HCT116 (cell line): ENCODE measurements at regions not wholly inside any gene's neighbourhood (a gene's known extent, or its start where the extent isn't known, plus 50 kb on each side); places are given as distances from the start of the nearest gene placed in this dataset.

Experiments used
- ATAC-seq: fragments of 200-7000 bp; cut with Tn5 transposase; 2 replicates; pipeline ENCODE4 v1.9.1; 2020; ENCODE audit warnings: mild to moderate bottlenecking, moderate library complexity
- BruUV-seq: library from RNA; stranded (reverse); fragments of 400-500 nt; replicated peaks from 2 replicates; lab custom pipeline; 2021; lab: Mats Ljungman, UMichigan
- CTCF ChIA-PET: fragments of 300-600 bp; sonication (Branson Sonifier 250); formaldehyde crosslinking; loops from one replicate; lab custom pipeline; 2021; ENCODE audit warnings: antibody characterized with exemption; lab: Charles Lee
- POLR2A ChIA-PET: fragments of 300-600, 350-600 bp; sonication (Branson Sonifier 250); formaldehyde crosslinking; loops from one replicate; lab custom pipeline; 2021; ENCODE audit warnings: antibody characterized with exemption; lab: Charles Lee
- RAD21 ChIA-PET, 2 experiments: fragments of 300-600 bp; sonication (Branson Sonifier 250); formaldehyde crosslinking; loops; one replicate each; lab custom pipeline; 2023; ENCODE audit warnings: low total read pairs in 2 of 2; ENCODE audit not compliant: uncharacterized antibody in 2 of 2, unreplicated experiment in 2 of 2, low non-redundant PET in 1 of 2; lab: Charles Lee
- DNase-seq: peaks from one replicate; pipeline ENCODE4 v3.0.0-alpha.2; 2010; ENCODE audit warnings: low read depth, low spot score
- H2AFZ ChIP-seq: fragments of 200-600 bp; shearing (Covaris generic), sonication (generic); 2 replicates; pipeline ENCODE4 v1.6.1; 2017; ENCODE audit warnings: low read depth, mixed run types, mixed read lengths, antibody characterized with exemption, low read length; ENCODE audit not compliant: poor library complexity, severe bottlenecking
- H3K27ac ChIP-seq: 2 replicates; pipeline ENCODE4 v1.5.1; 2012; ENCODE audit warnings: low read depth, low read length
- H3K27me3 ChIP-seq: fragments of 200-600 bp; sonication (generic); 2 replicates; pipeline ENCODE4 v1.6.1; 2016; ENCODE audit warnings: mixed run types, low read length, mixed read lengths; ENCODE audit not compliant: insufficient read depth
- H3K36me3 ChIP-seq, 2 experiments: fragments of 200-500 bp in 1 of 2; fragments of 200-600 bp in 1 of 2; sonication (Bioruptor generic) in 1 of 2; sonication (generic) in 1 of 2; 2 replicates each; pipeline versions ENCODE4 v1.5.1 to v1.6.1; 2014 to 2016; ENCODE audit warnings: low read length in 2 of 2, inconsistent platforms in 1 of 2, mixed read lengths in 1 of 2, mixed run types in 1 of 2; ENCODE audit not compliant: insufficient read depth in 2 of 2, control insufficient read depth in 1 of 2
- H3K4me1 ChIP-seq, 2 experiments: fragments of 200-600 bp in 1 of 2; sonication (generic) in 1 of 2; 2 replicates each; pipeline versions ENCODE4 v1.5.1 to v1.6.1; 2012 to 2017; ENCODE audit warnings: low read length in 2 of 2, inconsistent platforms in 1 of 2, mild to moderate bottlenecking in 1 of 2, mixed read lengths in 1 of 2, mixed run types in 1 of 2, moderate library complexity in 1 of 2; ENCODE audit not compliant: insufficient read depth in 2 of 2, control insufficient read depth in 1 of 2
- H3K4me2 ChIP-seq: fragments of 200-600 bp; sonication (generic); 2 replicates; pipeline ENCODE4 v1.6.1; 2017; ENCODE audit warnings: mixed run types, low read length, mixed read lengths
- H3K4me3 ChIP-seq, 2 experiments: fragments of 200-600 bp in 1 of 2; sonication (generic) in 1 of 2; replicated peaks in 1 of 2; 2 replicates each; pipeline ENCODE4 v1.5.1; 2011 to 2016; ENCODE audit warnings: low read length in 2 of 2, control low read depth in 1 of 2, low read depth in 1 of 2, mild to moderate bottlenecking in 1 of 2, mixed read lengths in 1 of 2, mixed run types in 1 of 2
- H3K79me2 ChIP-seq: fragments of 200-600 bp; sonication (generic); 2 replicates; pipeline ENCODE4 v1.6.1; 2017; ENCODE audit warnings: mild to moderate bottlenecking, mixed run types, low read length, moderate library complexity, mixed read lengths; ENCODE audit not compliant: insufficient read depth
- H3K9ac ChIP-seq: fragments of 200-600 bp; sonication (generic); 2 replicates; pipeline ENCODE4 v1.6.1; 2016; ENCODE audit warnings: low read length, mixed read lengths
- H3K9me2 ChIP-seq: fragments of 200-600 bp; sonication (generic), shearing (Covaris generic); 2 replicates; pipeline ENCODE4 v1.6.1; 2017; ENCODE audit warnings: mixed run types, mild to moderate bottlenecking, moderate library complexity; ENCODE audit not compliant: insufficient read depth
- H3K9me3 ChIP-seq, 2 experiments: fragments of 200-500 bp in 1 of 2; fragments of 200-600 bp in 1 of 2; sonication (Bioruptor generic) in 1 of 2; sonication (generic) in 1 of 2; 2 replicates each; pipeline ENCODE4 v1.6.1; 2014 to 2017; ENCODE audit warnings: low read length in 2 of 2, mixed read lengths in 2 of 2, inconsistent platforms in 1 of 2, low read depth in 1 of 2, mild to moderate bottlenecking in 1 of 2, mixed run types in 1 of 2, moderate library complexity in 1 of 2; ENCODE audit not compliant: control insufficient read depth in 1 of 2, insufficient read depth in 1 of 2
- H4K20me1 ChIP-seq: fragments of 200-600 bp; sonication (generic), shearing (Covaris generic); 2 replicates; pipeline ENCODE4 v1.6.1; 2017; ENCODE audit warnings: mixed run types, mild to moderate bottlenecking, moderate library complexity; ENCODE audit not compliant: insufficient read depth
- ATF3 ChIP-seq: IDR thresholded peaks from 2 replicates; pipeline ENCODE4 v1.6.1; 2012
- CEBPB ChIP-seq: IDR thresholded peaks from 2 replicates; pipeline ENCODE4 v1.6.1; 2012; ENCODE audit warnings: low read depth
- EZH2phosphoT487 ChIP-seq: fragments of 200-600 bp; IDR thresholded peaks from 2 replicates; pipeline ENCODE4 v1.6.1; 2018; ENCODE audit warnings: antibody characterized with exemption, borderline replicate concordance
- FOSL1 ChIP-seq: IDR thresholded peaks from 2 replicates; pipeline ENCODE4 v1.6.1; 2012; ENCODE audit warnings: low read depth
- JUND ChIP-seq: IDR thresholded peaks from 2 replicates; pipeline ENCODE4 v1.6.1; 2012
- MAX ChIP-seq: IDR thresholded peaks from 2 replicates; pipeline ENCODE4 v1.6.1; 2012
- RAD21 ChIP-seq: IDR thresholded peaks from 2 replicates; pipeline ENCODE4 v1.6.1; 2012; ENCODE audit warnings: low read depth, mild to moderate bottlenecking
- REST ChIP-seq: IDR thresholded peaks from 2 replicates; pipeline ENCODE4 v1.6.1; 2012; ENCODE audit warnings: low read depth
- SIN3A ChIP-seq: IDR thresholded peaks from 2 replicates; pipeline ENCODE4 v1.6.1; 2012; ENCODE audit warnings: low read depth
- TCF7L2 ChIP-seq: IDR thresholded peaks from 2 replicates; pipeline ENCODE4 v1.7.0; 2011; ENCODE audit warnings: borderline replicate concordance, inconsistent platforms; ENCODE audit not compliant: insufficient read depth, insufficient read length; ENCODE audit errors: extremely low read depth
- ZFX ChIP-seq: fragments of 450-650 bp; IDR thresholded peaks from 2 replicates; pipeline ENCODE4 v1.6.1; 2017
- ZNF274 ChIP-seq: fragments of 200-500 bp; sonication (Bioruptor generic); IDR thresholded peaks from 2 replicates; pipeline ENCODE4 v1.6.1; 2014; ENCODE audit warnings: mild to moderate bottlenecking, low read depth, low read length, inconsistent platforms
- intact Hi-C: fragments of 100-400 bp; cut with micrococcal nuclease; formaldehyde crosslinking; loops from 2 replicates; pipeline ENCODE4 v1.10.0; 2022

- POLR2A ChIA-PET: no interaction called here
- no peak for ATAC-seq
- Histone ChIP-seq H3K27me3 (no peaks in the 10 kb centered on the region), H3K79me2 (no peaks in the 10 kb centered on the region), H3K4me3 (no peak overlapping the region), H2AFZ (no peak overlapping the region), H3K27ac (no peak overlapping the region), H3K9me3 (no peaks in the 10 kb centered on the region), H3K4me1 (no peaks in the 10 kb centered on the region), H3K4me2 (no peak overlapping the region), H3K9me2 (no peaks in the 10 kb centered on the region), H3K36me3 (no peaks in the 10 kb centered on the region), H4K20me1 (no peaks in the 10 kb centered on the region), H3K9ac (no peak overlapping the region)
- TF ChIP-seq EZH2phosphoT487 (no peak), REST (no peak), ZNF274 (no peak), JUND (no peak)
- intact Hi-C loops: no loop called here
- RAD21 ChIA-PET: no interaction called here
- no TSS peak for BruUV-seq
- DNase-seq: no peak
- CTCF ChIA-PET: no interaction called here
Observed at GRCh38 chr1:191963286-191963685, 195.0 kb upstream of the RGS18 start.

- POLR2A ChIA-PET: no interaction called here
- no peak overlapping the region for H3K4me2 ChIP-seq
- no peaks in the 10 kb centered on the region for H3K27me3 ChIP-seq
- no TSS peak for BruUV-seq
- CTCF ChIA-PET: no interaction called here
- ATAC-seq (no peak), DNase-seq (no peak)
- RAD21 ChIA-PET: no interaction called here
- no peak overlapping the region for H3K9ac ChIP-seq
- H3K4me1 ChIP-seq: no peaks in the 10 kb centered on the region
- H2AFZ ChIP-seq: peak overlapping the region; percentile 63
- H4K20me1 ChIP-seq: no peaks in the 10 kb centered on the region
- no peak for TF ChIP-seq EZH2phosphoT487
- no peak for TF ChIP-seq ZFX
- TF ChIP-seq ZNF274: no peak
- no peak for TF ChIP-seq SIN3A
- TF ChIP-seq MAX: no peak
- TF ChIP-seq RAD21: no peak
- no peak for TF ChIP-seq CEBPB
- no peak for TF ChIP-seq ATF3
- no peak for TF ChIP-seq FOSL1
- no peak for TF ChIP-seq TCF7L2
- no peak for TF ChIP-seq JUND
- H3K4me3 ChIP-seq: no peak overlapping the region
- H3K27ac ChIP-seq: no peak overlapping the region
- H3K36me3 ChIP-seq: no peaks in the 10 kb centered on the region
- H3K9me3 ChIP-seq: no peaks in the 10 kb centered on the region
- no peaks in the 10 kb centered on the region for H3K79me2 ChIP-seq
- H3K9me2 ChIP-seq: no peaks in the 10 kb centered on the region
- intact Hi-C loops: no loop called here
Observed at GRCh38 chr1:191963781-191964455, 194.3 kb upstream of the RGS18 start.
